ENCODE measurements at regions not wholly inside any gene's neighbourhood (a gene's known extent, or its start where the extent isn't known, plus 50 kb on each side); places are given as distances from the start of the nearest gene placed in this dataset.

- no peak for DNase-seq (ENCODE audit: extremely low spot score)
Observed at GRCh38 chr7:124429923-124430322, 335.7 kb downstream of the GPR37 start.

GRCh38 chr7:124428781-124429180 lies 336.8 kb downstream of the GPR37 start:
- no peak overlapping the region for H3K4me3 ChIP-seq
- H3K4me1 ChIP-seq: no peaks in the 10 kb centered on the region
- H3K27ac ChIP-seq (replicated peaks in 1 of 4): no peak overlapping the region
- no peak for DNase-seq (ENCODE audit: extremely low spot score)
- intact Hi-C loops (cut with DNase I): no loop called here
- TF ChIP-seq CTCF (IDR thresholded peaks at IDR 0.05) (no peak), POLR2AphosphoS5 (IDR thresholded peaks at IDR 0.05) (no peak), EP300 (IDR thresholded peaks at IDR 0.05) (no peak), POLR2A (IDR thresholded peaks at IDR 0.05; ENCODE audit: low read depth) (no peak)
- H3K27me3 ChIP-seq: no peaks in the 10 kb centered on the region
- WGBS: 69% methylated on average over 7 of the region's 7 CpGs
- no peaks in the 10 kb centered on the region for H3K36me3 ChIP-seq
- no peaks in the 10 kb centered on the region for H3K9me3 ChIP-seq

More at GRCh38 chr7:124429923-124430322, 335.7 kb downstream of the GPR37 start:
- intact Hi-C loops (cut with DNase I): no loop called here
- Histone ChIP-seq H3K27me3 (no peaks in the 10 kb centered on the region), H3K27ac (replicated peaks in 1 of 4) (no peak overlapping the region), H3K9me3 (no peaks in the 10 kb centered on the region), H3K4me1 (no peaks in the 10 kb centered on the region), H3K36me3 (no peaks in the 10 kb centered on the region), H3K4me3 (no peak overlapping the region)
- TF ChIP-seq POLR2AphosphoS5 (IDR thresholded peaks at IDR 0.05) (no peak), POLR2A (IDR thresholded peaks at IDR 0.05; ENCODE audit: low read depth) (no peak), CTCF (IDR thresholded peaks at IDR 0.05) (no peak), EP300 (IDR thresholded peaks at IDR 0.05) (no peak)
- 84% methylated on average over 4 of the region's 4 CpGs for WGBS

GRCh38 chr7:124426621-124427020 lies 339.0 kb downstream of the GPR37 start:
- no peak for DNase-seq (ENCODE audit: extremely low spot score)
- intact Hi-C loops (cut with DNase I): no loop called here
- no peak overlapping the region for H3K27ac ChIP-seq (replicated peaks in 1 of 4)
- no peaks in the 10 kb centered on the region for H3K36me3 ChIP-seq
- no peaks in the 10 kb centered on the region for H3K9me3 ChIP-seq
- no peak overlapping the region for H3K4me3 ChIP-seq
- H3K4me1 ChIP-seq: no peaks in the 10 kb centered on the region
- H3K27me3 ChIP-seq: no peaks in the 10 kb centered on the region
- TF ChIP-seq POLR2A (IDR thresholded peaks at IDR 0.05; ENCODE audit: low read depth) (no peak), CTCF (IDR thresholded peaks at IDR 0.05) (no peak), POLR2AphosphoS5 (IDR thresholded peaks at IDR 0.05) (no peak), EP300 (IDR thresholded peaks at IDR 0.05) (no peak)

- DNase-seq (ENCODE audit: extremely low spot score): no peak
- Histone ChIP-seq H3K36me3 (no peaks in the 10 kb centered on the region), H3K9me3 (no peaks in the 10 kb centered on the region), H3K4me3 (no peak overlapping the region), H3K27me3 (no peaks in the 10 kb centered on the region), H3K4me1 (no peaks in the 10 kb centered on the region), H3K27ac (replicated peaks in 1 of 4) (no peak overlapping the region)
- intact Hi-C loops (cut with DNase I): no loop called here
- WGBS: 83% methylated on average over 3 of the region's 3 CpGs
- TF ChIP-seq CTCF (IDR thresholded peaks at IDR 0.05) (no peak), EP300 (IDR thresholded peaks at IDR 0.05) (no peak), POLR2A (IDR thresholded peaks at IDR 0.05; ENCODE audit: low read depth) (no peak), POLR2AphosphoS5 (IDR thresholded peaks at IDR 0.05) (no peak)
Observed at GRCh38 chr7:124423863-124424262, 341.7 kb downstream of the GPR37 start.

- intact Hi-C loops (cut with DNase I): no loop called here
- 72% methylated on average over 3 of the region's 3 CpGs for WGBS
- Histone ChIP-seq H3K4me3 (no peak overlapping the region), H3K27me3 (no peaks in the 10 kb centered on the region), H3K4me1 (no peaks in the 10 kb centered on the region), H3K9me3 (no peaks in the 10 kb centered on the region), H3K36me3 (no peaks in the 10 kb centered on the region), H3K27ac (replicated peaks in 1 of 4) (no peak overlapping the region)
- no peak for DNase-seq (ENCODE audit: extremely low spot score)
- TF ChIP-seq POLR2AphosphoS5 (IDR thresholded peaks at IDR 0.05): no peak
- TF ChIP-seq POLR2A (IDR thresholded peaks at IDR 0.05; ENCODE audit: low read depth): no peak
- no peak for TF ChIP-seq EP300 (IDR thresholded peaks at IDR 0.05)
- TF ChIP-seq CTCF (IDR thresholded peaks at IDR 0.05): no peak
Observed at GRCh38 chr7:124422081-124422480, 343.5 kb downstream of the GPR37 start.
